Neural progenitor cell (in vitro differentiated cells): ENCODE measurements at regions not wholly inside any gene's neighbourhood (a gene's known extent, or its start where the extent isn't known, plus 50 kb on each side); places are given as distances from the start of the nearest gene placed in this dataset.

Experiments
- DNase-seq: peaks from one replicate; pipeline ENCODE4 v3.0.0-alpha.2; 2016; ENCODE audit warnings: low spot score
- H2AFZ ChIP-seq: fragments of 200-600 bp; sonication (generic); replicated peaks from 2 replicates; pipeline ENCODE4 v1.6.1; 2016; ENCODE audit warnings: antibody characterized with exemption
- H3F3A ChIP-seq: fragments of 200-600 bp; sonication (generic); 2 replicates; pipeline ENCODE4 v1.6.1; 2016; ENCODE audit warnings: antibody characterized with exemption, low read depth
- H3K27ac ChIP-seq: fragments of 200-600 bp; sonication (generic); 2 replicates; pipeline ENCODE4 v1.5.1; 2016; ENCODE audit warnings: mild to moderate bottlenecking
- H3K27me3 ChIP-seq: fragments of 200-600 bp; sonication (generic); 2 replicates; pipeline ENCODE4 v1.6.1; 2016; ENCODE audit warnings: mild to moderate bottlenecking, moderate library complexity
- H3K36me3 ChIP-seq: fragments of 200-600 bp; sonication (generic); 2 replicates; pipeline ENCODE4 v1.5.1; 2016
- H3K4me1 ChIP-seq: fragments of 200-600 bp; sonication (generic); 2 replicates; pipeline ENCODE4 v1.6.1; 2016; ENCODE audit warnings: mixed run types
- H3K4me2 ChIP-seq: fragments of 200-600 bp; sonication (generic); 2 replicates; pipeline ENCODE4 v1.6.1; 2016
- H3K4me3 ChIP-seq: fragments of 200-600 bp; sonication (generic); 2 replicates; pipeline ENCODE4 v1.5.1; 2016
- H3K79me2 ChIP-seq: fragments of 200-600 bp; sonication (generic); 2 replicates; pipeline ENCODE4 v1.6.1; 2016; ENCODE audit warnings: low read depth
- H3K9ac ChIP-seq: fragments of 200-600 bp; sonication (generic); 2 replicates; pipeline ENCODE4 v1.6.1; 2016
- H3K9me3 ChIP-seq: fragments of 200-600 bp; sonication (generic); 2 replicates; pipeline ENCODE4 v1.5.1; 2016; ENCODE audit warnings: low read depth
- H4K20me1 ChIP-seq: fragments of 200-600 bp; sonication (generic); 2 replicates; pipeline ENCODE4 v1.6.1; 2016; ENCODE audit warnings: low read depth
- H3K27ac Mint-ChIP-seq: 3 replicates; pipeline ENCODE4 v1.8.0; 2021; ENCODE audit warnings: mixed read lengths
- H3K27me3 Mint-ChIP-seq: 2 replicates; pipeline ENCODE4 v1.8.0; 2022; ENCODE audit warnings: low read depth, mild to moderate bottlenecking, inconsistent platforms, moderate library complexity, mixed read lengths; ENCODE audit not compliant: insufficient read depth
- H3K36me3 Mint-ChIP-seq: 3 replicates; pipeline ENCODE4 v1.8.0; 2021; ENCODE audit warnings: mixed read lengths
- H3K4me1 Mint-ChIP-seq: 3 replicates; pipeline ENCODE4 v1.8.0; 2021; ENCODE audit warnings: mixed read lengths
- H3K4me3 Mint-ChIP-seq: 3 replicates; pipeline ENCODE4 v1.8.0; 2021; ENCODE audit warnings: mild to moderate bottlenecking, moderate library complexity, mixed read lengths
- H3K9me3 Mint-ChIP-seq: 3 replicates; pipeline ENCODE4 v1.8.0; 2020; ENCODE audit warnings: mixed read lengths
- CTCF ChIP-seq: fragments of 200-600 bp; sonication (generic); IDR thresholded peaks from 2 replicates; pipeline ENCODE4 v1.5.1; 2017; ENCODE audit warnings: antibody characterized with exemption, mild to moderate bottlenecking
- EZH2 ChIP-seq: fragments of 200-600 bp; sonication (generic); IDR thresholded peaks from 2 replicates; pipeline ENCODE4 v1.6.1; 2017; ENCODE audit warnings: antibody characterized with exemption, mild to moderate bottlenecking, moderate library complexity
- EZH2phosphoT487 ChIP-seq: fragments of 200-600 bp; sonication (generic); IDR thresholded peaks from 2 replicates; pipeline ENCODE4 v1.6.1; 2017; ENCODE audit warnings: antibody characterized with exemption

GRCh38 chr2:120913972-120914838, 178.5 kb downstream of the GLI2 start:
- Histone ChIP-seq H4K20me1 (peaks cover 93% of the 10 kb centered on the region), H3K9ac (no peak overlapping the region), H3K4me3 (no peak overlapping the region), H2AFZ (no peak overlapping the region), H3K4me2 (no peak overlapping the region), H3K4me1 (peaks cover 19% of the 10 kb centered on the region), H3K9me3 (no peaks in the 10 kb centered on the region), H3K36me3 (no peaks in the 10 kb centered on the region), H3K27ac (no peak overlapping the region), H3K79me2 (peaks cover 29% of the 10 kb centered on the region), H3K27me3 (no peaks in the 10 kb centered on the region), H3F3A (peaks cover 4% of the 10 kb centered on the region)
- Mint-ChIP-seq H3K27me3 (peaks cover 6% of the 10 kb centered on the region), H3K4me3 (no peak overlapping the region), H3K36me3 (peaks cover 12% of the 10 kb centered on the region), H3K4me1 (peaks cover 59% of the 10 kb centered on the region), H3K9me3 (no peaks in the 10 kb centered on the region), H3K27ac (peak overlapping the region; percentile 42)
- no peak for TF ChIP-seq CTCF
- no peak for TF ChIP-seq EZH2
- no peak for TF ChIP-seq EZH2phosphoT487
- no peak for DNase-seq

- H3K4me3 Mint-ChIP-seq: no peak overlapping the region
- Histone ChIP-seq H3K36me3 (no peaks in the 10 kb centered on the region), H3K4me3 (no peak overlapping the region), H3K79me2 (peaks cover 29% of the 10 kb centered on the region), H3F3A (peaks cover 4% of the 10 kb centered on the region), H3K9ac (no peak overlapping the region), H4K20me1 (peaks cover 96% of the 10 kb centered on the region), H3K27me3 (no peaks in the 10 kb centered on the region), H3K4me1 (peaks cover 21% of the 10 kb centered on the region), H2AFZ (no peak overlapping the region), H3K4me2 (no peak overlapping the region), H3K9me3 (no peaks in the 10 kb centered on the region), H3K27ac (no peak overlapping the region)
- H3K4me1 Mint-ChIP-seq: peaks cover 63% of the 10 kb centered on the region
- DNase-seq: no peak
- peak overlapping the region; percentile 42 for H3K27ac Mint-ChIP-seq
- peaks cover 7% of the 10 kb centered on the region for H3K27me3 Mint-ChIP-seq
- no peaks in the 10 kb centered on the region for H3K9me3 Mint-ChIP-seq
- peaks cover 16% of the 10 kb centered on the region for H3K36me3 Mint-ChIP-seq
- TF ChIP-seq EZH2 (no peak), EZH2phosphoT487 (no peak), CTCF (no peak)
Measured at GRCh38 chr2:120914839-120915521, 179.3 kb downstream of the GLI2 start.

- H3K79me2 ChIP-seq: peaks cover 29% of the 10 kb centered on the region
- no peaks in the 10 kb centered on the region for H3K27me3 ChIP-seq
- H3K27ac ChIP-seq: no peak overlapping the region
- no peak for DNase-seq
- H3K36me3 ChIP-seq: no peaks in the 10 kb centered on the region
- H3K9me3 ChIP-seq: no peaks in the 10 kb centered on the region
- H4K20me1 ChIP-seq: peaks cover 96% of the 10 kb centered on the region
- H3K9ac ChIP-seq: no peak overlapping the region
- no peaks in the 10 kb centered on the region for H3K9me3 Mint-ChIP-seq
- no peak overlapping the region for H3K4me3 Mint-ChIP-seq
- H3K27me3 Mint-ChIP-seq: peaks cover 6% of the 10 kb centered on the region
- H3K4me1 ChIP-seq: peaks cover 24% of the 10 kb centered on the region
- peaks cover 70% of the 10 kb centered on the region for H3K4me1 Mint-ChIP-seq
- peak overlapping the region; percentile 81 for H3K27ac Mint-ChIP-seq
- H3F3A ChIP-seq: peaks cover 4% of the 10 kb centered on the region
- TF ChIP-seq CTCF: no peak
- TF ChIP-seq EZH2: no peak
- TF ChIP-seq EZH2phosphoT487: no peak
- no peak overlapping the region for H3K4me2 ChIP-seq
- H2AFZ ChIP-seq: no peak overlapping the region
- no peak overlapping the region for H3K4me3 ChIP-seq
- H3K36me3 Mint-ChIP-seq: peaks cover 20% of the 10 kb centered on the region
Measured at GRCh38 chr2:120915670-120916069, 180.0 kb downstream of the GLI2 start.
